ELR (cell line): ENCODE measurements at regions not wholly inside any gene's neighbourhood (a gene's known extent, or its start where the extent isn't known, plus 50 kb on each side); places are given as distances from the start of the nearest gene placed in this dataset.
"Not testable (repeated sequence)": the region's sequence is repeated elsewhere in the genome, so short reads cannot be mapped to it uniquely, and the experiment has no call there.

Experiments
- DNase-seq: peaks from one replicate; pipeline ENCODE4 v3.0.0-alpha.2; 2015; ENCODE audit warnings: low read depth

DNA sequence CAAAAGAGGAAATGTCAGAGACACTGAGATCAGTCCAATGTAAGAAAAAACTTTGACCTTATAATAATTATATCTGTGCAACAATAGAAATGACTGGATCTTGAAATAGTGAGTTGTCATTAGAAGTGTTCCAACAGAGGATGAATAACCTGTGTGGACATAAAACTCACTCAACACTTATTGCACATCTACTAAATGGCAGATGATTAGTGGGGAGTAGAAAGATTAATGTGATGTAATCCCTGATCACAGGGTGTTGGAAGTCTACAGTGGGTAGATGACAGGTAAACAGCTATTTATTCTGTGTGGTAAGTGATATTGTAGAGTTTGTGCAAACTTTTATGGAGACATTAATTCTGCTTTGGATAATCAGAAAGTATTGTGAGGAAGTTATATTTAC, 177.3 kb upstream of the HMHB1 start:
- DNase-seq, result no peak

DNA sequence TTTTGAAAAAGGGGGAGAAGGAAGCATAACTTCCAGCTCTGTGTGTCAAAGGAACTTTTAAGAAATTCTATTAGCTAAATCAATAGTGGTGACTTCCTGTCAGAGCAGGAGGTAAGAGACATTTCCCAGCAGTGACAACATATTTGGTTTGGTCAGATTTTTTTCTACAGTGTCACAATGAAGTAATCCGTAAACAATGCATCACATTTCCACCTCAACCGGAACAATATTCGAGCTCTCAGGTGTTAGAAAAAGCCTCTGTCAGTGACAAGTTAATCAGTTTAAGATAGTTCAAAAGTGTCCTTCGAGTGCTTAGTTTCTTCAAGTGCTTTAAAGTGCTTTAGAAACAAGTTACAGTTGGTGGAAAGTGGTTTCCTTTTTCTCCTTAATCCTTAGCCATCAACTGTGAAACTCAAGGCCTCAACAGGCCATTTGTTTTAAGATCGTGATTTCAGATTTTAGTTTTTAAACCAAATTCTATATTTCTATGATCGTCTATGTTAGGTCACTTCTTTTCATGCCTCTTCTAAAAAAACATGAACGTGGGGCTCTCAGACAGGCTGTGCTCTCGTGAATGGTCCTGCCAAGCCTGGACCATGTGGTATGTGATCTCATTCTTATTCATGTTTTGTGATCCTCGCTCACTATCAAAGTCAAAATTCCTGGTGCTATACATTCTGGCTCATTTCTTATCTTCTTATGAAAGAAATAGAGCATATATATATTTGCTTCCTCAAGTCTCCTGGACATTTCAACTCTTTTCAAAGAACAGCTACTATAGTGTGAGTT, 181.9 kb upstream of the HMHB1 start:
- peak; percentile 85 for DNase-seq

DNA sequence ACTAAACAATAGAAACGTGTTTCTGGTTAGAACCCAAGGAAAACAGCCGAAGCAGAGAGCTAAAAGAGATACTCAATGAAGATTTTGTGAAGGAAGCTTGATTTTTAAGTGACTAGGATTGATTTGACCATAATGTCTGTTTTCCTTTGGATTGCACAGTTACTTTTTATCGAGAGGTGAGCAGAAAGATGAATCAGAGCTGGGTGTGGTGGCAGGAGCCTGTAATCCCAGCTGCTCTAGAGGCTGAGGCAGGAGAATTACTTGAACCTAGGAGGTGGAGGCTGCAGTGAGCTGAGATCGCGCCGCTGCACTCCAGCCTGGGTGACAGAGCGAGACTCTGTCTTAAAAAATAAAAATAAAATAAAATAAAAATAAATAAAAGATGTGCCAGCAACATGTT, 186.9 kb upstream of the HMHB1 start:
- DNase-seq, result not testable (repeated sequence)

DNA sequence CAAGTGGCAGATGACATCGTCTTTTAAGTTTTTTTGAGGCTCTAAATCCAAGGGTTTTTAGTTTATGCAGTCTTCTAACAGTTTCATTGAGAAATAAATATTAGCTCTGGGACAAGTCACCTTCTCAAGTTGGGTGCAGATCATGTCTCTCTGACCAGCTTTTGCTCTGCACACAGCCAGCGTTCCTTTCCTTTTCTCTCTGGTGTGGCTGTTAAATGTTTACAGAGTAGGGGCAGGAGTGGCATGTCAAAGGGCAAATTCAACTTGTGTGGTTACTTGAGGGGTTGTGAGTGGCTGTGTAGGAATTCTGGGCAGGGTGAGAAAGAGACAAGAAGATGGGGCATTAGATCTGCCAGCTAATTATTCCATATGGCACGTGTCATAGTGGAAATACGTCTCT, 187.5 kb upstream of the HMHB1 start:
- DNase-seq, result no peak

DNA sequence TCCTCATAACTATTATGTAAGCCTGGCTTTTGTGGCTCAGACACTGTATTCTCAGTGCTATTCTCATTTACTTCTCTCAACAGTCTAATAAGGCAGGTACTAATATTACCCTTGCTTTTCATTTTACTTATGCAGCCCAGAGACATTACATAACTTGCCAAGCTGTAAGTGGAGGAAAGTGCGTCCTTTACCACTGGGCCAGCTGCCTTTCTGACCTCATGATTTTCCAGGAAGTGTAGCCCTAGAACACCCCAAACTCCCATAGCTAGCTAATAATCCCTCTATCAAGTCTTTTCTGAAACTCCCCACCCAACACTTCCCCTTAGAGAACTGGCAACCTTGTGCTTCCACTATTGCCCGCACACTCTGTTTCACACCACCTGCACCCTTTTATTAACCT, 192.9 kb upstream of the HMHB1 start:
- no peak for DNase-seq

DNA sequence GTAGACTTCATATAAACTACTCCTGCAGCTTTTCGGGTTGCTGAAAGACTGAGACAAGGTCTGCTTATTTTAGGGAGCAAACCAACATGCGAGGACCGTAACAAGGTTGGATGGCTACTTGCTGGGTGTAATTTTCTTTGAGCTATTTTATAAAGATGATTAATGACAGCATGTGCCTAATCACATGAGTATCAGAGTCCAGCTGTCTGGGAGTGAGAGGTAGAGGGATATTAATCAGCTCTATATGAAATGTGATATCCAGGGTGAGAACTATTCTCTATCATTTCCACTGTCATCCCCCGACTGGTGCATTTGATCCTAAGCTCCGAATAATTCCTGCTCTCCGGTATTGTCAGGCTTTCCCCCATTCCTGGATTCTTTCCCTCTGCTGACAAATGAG, 193.8 kb upstream of the HMHB1 start:
- no peak for DNase-seq

DNA sequence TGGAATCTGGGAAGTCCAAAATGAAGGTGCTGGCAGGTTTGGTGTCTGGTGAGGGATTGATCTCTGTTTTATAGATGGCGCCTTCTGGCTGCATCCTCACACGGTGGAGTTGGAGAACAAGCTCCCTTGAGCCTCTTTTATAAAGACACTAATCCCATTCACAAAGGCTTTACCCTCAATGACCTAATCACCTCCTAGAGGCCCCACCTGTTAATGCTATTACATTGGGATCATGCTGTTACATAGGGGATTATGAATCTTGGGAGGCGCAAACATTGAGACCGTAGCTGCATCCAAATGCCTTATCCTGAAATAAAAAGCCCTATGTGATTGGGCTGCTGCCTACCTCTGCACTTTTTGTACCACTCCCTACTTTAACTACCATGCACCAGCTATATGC, 197.1 kb upstream of the HMHB1 start:
- DNase-seq, result no peak

DNA sequence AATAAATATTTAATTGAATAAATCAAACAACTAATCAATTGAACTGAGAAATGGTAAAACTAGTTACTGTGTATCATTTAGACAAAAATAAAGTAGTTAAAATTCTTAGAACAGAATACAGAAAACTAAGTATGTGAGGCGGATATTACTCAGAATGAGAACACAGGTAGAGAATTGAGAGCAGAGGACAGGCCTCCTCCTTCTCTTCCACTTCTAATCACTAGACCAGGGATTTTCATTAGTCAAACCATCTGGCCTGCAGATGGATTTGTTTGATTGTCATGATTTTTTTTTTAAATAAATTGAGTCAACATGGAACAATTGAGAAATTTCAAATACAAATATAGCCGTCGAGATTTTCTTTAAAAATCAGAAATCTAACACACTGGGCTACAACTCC, 198.6 kb upstream of the HMHB1 start:
- peak; percentile 64 for DNase-seq

DNA sequence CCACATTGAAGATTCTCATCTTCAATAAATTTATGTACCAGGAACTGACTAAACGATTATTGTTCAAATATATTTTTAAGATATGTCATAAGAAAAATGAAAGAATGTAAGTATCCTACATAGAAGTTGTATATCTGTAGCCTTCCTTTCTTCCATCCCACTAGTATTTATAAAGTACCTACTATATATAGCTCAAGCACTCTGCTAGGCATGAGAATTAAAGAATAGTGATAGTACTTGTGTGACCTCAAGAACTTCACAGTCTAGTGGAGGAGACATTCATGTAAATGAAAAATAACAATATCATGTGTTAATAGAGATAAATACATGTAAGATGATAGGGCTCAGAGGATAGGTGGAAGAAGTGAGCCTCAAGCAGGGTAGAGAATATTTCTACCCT, 201.0 kb upstream of the HMHB1 start:
- no peak for DNase-seq

DNA sequence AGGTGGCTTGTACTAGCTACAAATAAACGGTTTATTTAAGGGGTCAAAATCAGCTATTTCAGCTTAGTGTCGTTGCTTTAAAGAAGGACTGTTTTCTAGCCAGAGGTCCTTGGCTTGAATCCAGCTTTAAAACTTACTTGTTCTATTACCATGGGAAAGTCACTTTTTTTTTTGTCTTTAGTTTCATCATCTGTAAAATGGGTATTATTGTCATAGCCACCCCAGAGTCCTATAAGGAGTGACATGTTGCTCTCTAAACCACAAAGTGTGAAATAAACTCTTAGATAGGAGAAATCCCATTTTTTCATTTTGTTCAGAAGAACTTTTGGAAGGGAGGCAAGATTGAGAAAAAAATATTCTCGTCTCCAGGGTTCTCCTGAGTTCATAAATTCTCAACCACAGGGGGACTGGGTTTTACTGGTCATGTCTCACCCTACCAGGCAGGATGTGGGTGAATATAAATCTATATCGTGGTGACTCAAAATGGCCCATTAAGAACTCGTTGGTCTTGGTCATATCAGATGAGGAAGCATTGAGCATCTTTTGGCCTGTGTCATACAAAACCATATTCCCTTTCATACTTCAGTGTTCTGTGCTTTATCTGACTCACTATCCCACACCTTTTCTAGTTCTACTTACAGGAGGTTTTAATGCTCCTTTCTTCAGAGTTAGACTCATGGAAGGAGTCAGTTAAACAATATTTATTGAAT, 202.7 kb upstream of the NR3C1 start:
- peak; percentile 93 for DNase-seq

DNA sequence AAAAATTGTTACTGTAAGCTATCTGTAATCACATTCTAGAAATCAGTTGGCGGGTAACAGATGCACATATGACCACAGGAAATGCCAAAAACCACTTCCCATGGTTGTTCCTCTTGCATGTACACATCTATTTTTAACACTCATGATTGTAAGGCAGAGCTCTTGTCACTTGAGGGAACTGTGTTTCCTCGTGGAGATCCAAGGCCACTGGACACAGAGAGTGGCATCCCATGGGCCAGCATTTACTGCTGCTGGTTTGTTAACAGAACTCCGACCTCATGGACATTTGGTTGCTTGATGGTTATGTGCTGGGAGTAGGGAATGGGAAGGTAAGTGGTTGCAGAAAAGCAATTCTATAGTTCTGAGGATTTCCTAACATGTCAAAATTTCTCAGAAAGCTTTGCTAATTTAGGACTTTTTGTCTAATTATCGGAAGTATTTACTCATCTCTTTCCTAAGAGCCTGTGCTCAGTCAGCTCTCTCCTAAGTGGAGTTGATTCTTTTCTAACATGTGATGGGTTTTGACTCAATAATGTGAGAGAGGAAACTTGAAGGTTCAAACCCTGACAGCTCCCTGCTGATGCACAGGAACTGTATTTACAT, 202.0 kb upstream of the NR3C1 start:
- DNase-seq, result peak; percentile 45

DNA sequence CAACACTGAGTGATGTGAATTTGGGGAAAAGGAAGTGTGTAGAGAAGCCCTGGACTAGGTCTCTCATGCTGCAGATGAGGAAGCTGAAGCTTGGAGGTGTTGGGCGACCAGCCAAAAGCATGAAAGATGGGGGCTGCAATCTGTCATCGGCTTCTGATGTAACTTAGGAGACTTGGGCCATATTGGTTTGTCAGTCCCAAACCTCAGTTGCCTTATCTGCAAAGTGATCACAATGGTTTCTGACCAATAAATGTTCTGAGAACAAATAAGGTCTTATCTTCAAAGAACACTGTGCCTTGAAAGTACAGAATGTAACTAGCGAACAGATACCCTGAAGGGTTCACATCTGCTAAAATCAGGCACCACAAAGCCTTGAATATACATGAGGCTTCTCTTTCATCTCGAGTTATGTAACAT, 198.4 kb upstream of the NR3C1 start:
- DNase-seq, result no peak

DNA sequence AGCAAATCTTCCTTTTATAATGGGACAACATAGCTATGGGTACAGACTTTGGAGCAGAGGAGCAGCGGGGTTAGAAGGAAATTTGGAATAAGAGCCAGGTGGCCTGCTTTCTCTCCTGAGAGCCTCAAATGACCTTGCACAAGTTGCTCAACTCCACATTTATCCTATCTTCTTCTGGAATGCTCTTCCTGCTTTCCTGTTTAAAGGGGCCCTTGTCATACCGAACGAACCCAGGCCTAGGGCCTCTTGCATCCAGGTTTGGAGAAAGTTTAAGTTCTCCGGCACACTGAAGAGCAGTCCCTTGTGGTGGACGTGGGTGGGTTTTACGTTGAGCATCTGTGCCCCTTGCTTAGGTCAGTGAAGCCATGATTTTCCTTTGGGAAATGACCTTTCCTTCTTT, 197.9 kb upstream of the NR3C1 start:
- DNase-seq, result no peak

DNA sequence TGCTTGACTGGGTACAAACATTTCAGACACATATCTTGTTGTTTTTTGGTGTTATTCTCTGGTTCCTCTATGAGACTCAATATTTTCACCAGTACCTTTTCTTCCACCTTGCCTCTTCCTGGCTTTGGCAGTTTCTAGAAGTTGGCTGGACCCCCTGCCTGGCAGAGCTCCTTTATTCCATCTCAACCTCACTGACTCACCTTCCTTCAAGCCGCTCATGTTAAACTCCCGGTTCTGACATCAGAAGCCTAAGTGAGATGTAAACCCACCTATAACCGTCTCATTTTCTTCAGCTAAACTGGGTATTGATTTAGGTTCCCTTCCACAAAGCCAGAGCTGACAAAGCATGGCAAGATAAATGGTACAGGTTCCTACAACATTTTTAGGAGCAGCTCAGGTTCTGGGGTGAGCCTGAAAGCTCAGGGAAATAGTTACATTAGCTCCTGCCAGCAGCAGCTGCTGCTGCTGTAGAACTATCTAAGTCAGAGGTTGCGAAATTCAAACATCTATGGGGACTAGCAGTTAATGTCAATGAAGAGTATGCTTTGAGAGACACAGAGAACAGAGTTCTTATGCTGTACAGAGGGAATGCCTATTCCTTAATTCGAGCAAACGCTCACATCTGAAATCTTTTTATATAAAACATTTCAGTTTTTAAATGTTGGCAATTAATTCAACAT, 197.1 kb upstream of the NR3C1 start:
- no peak for DNase-seq

DNA sequence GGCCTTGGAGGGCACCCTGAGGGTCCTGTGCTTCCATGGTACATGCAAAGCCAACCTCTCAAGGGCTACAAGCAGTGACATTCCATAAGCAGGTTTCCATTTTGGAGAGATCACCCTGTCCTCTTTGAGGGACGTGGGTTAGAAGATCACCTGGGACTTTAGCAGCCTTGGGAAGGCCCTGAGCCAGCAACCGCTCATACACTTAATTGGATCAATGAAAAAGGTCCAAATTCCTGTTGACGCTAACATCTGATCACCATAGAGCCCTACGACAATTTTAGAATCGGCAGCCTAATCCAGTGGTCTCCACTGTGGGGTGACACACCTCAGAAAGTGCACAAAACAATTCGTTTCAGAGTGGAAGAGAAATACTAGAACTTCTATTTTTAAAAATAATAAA, 196.0 kb upstream of the NR3C1 start:
- DNase-seq, result no peak

DNA sequence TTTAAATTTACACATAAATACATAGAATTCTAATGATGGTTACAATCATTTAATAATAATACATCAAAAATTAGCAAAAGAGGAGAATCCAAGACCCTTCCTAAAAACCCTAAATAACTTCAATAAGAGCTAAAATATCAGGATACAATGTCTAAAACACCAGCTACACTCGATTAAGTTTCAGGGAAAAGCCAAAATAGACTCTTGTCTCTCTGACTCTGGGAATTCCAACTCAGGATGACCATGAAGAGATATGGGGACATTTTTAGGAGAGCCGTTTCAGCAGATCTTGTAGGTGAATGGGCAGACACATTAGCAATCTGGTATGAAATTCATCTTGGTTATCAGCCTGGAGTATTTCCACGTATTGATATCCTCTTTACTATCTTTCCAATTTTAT, 193.3 kb upstream of the NR3C1 start:
- no peak for DNase-seq

DNA sequence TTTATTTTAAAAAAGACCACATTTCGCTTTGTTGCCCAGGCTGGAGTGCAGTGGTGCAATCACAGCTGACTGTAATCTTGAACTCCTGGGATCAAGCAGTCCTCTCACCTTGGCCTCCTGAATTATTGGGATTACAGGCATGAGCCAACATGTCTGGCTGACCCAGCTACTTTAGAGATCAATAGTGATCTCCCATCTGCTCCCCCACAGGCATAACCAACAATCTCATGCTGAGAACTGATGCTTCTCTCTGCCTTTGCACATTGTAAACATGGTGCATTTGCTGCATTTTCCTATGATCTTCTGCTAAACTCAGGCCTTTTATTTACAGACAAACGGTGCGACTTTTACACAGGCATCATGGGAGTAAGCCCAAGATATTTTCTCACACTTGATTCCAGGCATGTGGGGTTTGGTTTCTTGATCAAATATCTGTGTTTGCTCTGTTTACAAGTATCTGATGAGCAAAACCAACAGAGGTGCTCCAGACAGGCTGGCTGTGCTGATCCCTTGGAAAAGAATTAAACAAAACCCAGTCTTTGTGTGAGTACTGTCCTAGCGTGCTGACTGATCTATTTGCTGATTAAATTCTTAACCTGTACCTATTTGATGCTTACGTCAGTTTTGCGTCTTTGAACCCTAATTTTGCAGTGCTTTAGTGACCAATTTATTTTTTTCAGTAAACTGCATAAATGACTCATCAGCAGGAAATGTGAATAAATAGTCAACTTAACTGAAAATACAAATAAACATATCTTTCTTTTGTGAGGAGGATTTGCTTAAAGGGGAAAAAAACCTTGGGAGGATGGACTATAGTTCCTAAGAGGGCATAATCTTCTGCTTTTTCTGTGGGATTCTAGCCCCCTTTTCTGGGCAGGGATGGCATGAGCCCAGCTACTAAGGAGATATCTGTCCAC, 191.7 kb upstream of the NR3C1 start:
- DNase-seq, result peak; percentile 85

DNA sequence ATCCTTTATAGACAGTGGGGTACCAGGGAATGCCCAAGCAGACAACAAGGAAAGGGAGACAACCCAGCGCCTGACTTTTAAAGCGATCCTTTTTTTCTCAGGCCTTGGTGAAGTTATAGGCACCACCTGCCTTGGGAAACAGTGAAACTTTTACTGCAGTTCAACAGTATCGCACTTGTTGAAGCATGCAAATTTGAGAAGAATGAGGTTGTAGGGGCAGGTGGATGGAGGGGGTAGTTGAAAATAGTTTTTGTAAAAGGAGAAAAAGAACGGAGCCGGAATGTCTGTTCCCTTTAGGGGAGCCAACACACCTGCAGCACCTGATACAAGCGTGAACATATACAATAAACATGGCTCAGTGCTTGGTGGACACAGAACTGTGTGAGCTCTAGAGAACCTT, 190.2 kb upstream of the NR3C1 start:
- no peak for DNase-seq

DNA sequence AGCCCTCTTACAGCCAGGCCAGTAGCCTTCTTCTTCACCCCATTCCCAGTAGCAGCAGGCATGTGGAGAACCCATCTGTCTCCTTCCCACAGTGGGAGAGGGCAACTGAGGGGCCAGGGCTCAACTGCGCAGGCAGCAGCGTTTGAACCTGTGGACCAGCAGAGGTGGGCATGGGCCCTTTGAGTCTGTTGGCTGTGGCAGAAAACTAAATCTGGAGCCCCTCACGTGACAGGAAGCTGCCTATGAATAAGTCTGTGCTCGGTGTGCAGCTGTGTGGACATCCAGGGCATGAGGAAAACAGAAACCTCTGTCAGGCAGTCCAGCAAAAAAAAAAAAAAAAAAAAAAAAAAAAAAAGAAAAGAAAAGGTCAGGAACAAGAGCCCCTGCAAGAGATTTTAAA, 189.2 kb upstream of the NR3C1 start:
- peak; percentile 49 for DNase-seq

DNA sequence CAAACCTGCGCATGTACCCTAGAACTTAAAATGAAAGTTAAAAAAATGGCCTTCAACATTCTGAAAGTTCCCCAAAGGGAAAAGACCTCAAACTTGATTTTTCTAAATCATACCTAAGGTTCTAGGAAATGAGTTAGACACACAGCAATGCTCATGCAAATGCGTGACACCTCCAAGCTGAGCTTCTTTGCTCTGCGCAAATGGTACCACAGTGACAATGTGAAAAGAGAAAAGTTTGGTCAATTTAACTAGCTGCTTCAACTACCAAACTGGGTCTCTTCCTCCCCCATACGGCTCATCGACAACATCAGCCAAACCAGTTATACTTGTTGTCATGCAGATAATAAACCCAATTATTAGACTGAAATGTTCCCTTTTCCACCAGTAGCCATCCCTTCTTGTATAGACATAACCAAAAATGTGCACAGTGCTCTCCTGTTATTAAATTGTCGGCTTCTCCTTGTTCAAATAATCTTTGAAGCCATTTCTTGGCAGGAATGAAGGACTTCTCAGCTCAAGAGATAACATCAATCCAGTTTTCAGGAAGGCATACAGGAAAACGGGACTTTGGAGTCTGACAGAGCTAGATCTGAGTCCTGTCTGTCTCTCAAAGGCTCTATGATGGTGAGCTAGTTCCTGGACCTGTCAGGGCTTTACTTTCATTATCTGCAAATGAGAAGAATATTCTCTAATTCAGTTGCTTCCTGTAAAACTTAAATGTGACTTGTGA, 185.6 kb upstream of the NR3C1 start:
- no peak for DNase-seq

DNA sequence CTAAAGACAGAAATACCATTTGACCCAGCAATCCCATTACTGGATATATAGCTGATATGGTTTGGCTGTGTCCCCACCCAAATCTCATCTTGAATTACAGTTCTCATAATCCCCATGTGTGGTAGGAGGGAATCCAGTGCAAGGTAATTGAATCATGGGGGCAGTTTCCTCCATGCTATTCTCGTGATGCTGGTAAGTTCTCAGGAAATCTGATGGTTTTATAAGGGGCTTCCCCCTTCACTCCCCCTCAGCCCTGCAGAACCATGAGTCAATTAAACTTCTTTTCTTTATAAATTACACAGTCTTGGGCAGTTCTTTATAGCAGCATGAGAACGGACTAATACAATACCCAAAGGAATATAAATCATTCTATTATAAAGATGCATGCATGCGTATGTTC, 184.6 kb upstream of the NR3C1 start:
- DNase-seq, result not testable (repeated sequence)
